ENCODE measurements at regions not wholly inside any gene's neighbourhood (a gene's known extent, or its start where the extent isn't known, plus 50 kb on each side); places are given as distances from the start of the nearest gene placed in this dataset.

DNA sequence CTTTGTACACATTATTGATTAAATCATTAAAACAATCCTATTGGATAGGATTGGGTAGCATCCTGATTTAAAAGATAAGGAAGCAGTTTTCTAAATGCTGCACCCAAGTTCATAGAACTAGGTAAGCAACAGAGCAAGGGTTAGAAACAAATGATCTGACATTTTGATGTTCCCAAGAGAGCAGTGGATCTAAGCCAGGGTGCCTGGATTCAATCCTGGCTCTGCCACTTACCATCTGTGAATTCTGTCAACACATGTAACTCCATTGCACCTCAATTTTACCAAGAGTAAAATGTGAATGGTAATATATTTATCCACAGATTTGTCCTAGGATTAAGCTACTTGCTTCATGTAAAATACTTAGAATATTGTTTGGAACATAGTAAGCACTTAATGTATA, 982.6 kb upstream of the FANCL start:
- Histone ChIP-seq H3K4me1 (no peaks in the 10 kb centered on the region), H3K27me3 (no peaks in the 10 kb centered on the region), H3K4me3 (no peak overlapping the region), H3K27ac (no peak overlapping the region), H3K9me3 (no peaks in the 10 kb centered on the region), H3K36me3 (no peaks in the 10 kb centered on the region)
- DNase-seq (ENCODE audit: low spot score in 2 of 2), result no peak
- TF ChIP-seq CTCF (IDR thresholded peaks at IDR 0.05), result no peak
- TF ChIP-seq POLR2A (IDR thresholded peaks at IDR 0.05), result no peak
- no peak for TF ChIP-seq POLR2AphosphoS5 (IDR thresholded peaks at IDR 0.05)
- intact Hi-C loops (cut with DNase I; ENCODE audit: low total_unique reads), result no loop called here

- Histone ChIP-seq H3K4me3 (no peak overlapping the region), H3K9me3 (no peaks in the 10 kb centered on the region), H3K36me3 (no peaks in the 10 kb centered on the region), H3K4me1 (no peaks in the 10 kb centered on the region), H3K27me3 (no peaks in the 10 kb centered on the region), H3K27ac (no peak overlapping the region)
- DNase-seq (ENCODE audit: low spot score in 2 of 2), result no peak
- intact Hi-C loops (cut with DNase I; ENCODE audit: low total_unique reads), result no loop called here
- TF ChIP-seq POLR2AphosphoS5 (IDR thresholded peaks at IDR 0.05) (no peak), POLR2A (IDR thresholded peaks at IDR 0.05) (no peak), CTCF (IDR thresholded peaks at IDR 0.05) (no peak)
Observed at GRCh38 chr2:59217360-59217759, 976.2 kb upstream of the FANCL start.

DNA sequence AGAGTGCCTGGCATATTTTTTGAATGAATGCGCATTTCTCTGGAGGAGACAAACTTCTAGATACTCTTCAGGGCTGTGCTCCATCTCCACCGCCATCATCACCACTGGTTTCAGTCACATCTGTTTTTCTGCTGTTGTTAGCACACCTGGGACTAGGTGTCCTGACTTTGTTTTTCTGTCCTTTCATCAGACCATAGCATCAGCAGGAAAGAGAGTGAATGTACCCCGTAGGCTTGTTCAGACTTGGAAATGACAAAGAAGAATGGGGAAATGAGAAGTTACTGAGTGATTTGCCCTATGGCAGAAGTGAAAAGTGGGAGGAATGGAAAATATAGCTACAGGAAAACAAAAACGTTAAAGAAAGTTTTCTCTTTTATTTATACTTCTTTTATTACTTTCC, 965.2 kb upstream of the FANCL start:
- Histone ChIP-seq H3K4me1 (no peaks in the 10 kb centered on the region), H3K27ac (no peak overlapping the region), H3K4me3 (no peak overlapping the region), H3K36me3 (no peaks in the 10 kb centered on the region), H3K27me3 (no peaks in the 10 kb centered on the region), H3K9me3 (no peaks in the 10 kb centered on the region)
- no peak for TF ChIP-seq POLR2A (IDR thresholded peaks at IDR 0.05)
- TF ChIP-seq CTCF (IDR thresholded peaks at IDR 0.05), result no peak
- TF ChIP-seq POLR2AphosphoS5 (IDR thresholded peaks at IDR 0.05), result no peak
- intact Hi-C loops (cut with DNase I; ENCODE audit: low total_unique reads), result no loop called here
- no peak for DNase-seq (ENCODE audit: low spot score in 2 of 2)

DNA sequence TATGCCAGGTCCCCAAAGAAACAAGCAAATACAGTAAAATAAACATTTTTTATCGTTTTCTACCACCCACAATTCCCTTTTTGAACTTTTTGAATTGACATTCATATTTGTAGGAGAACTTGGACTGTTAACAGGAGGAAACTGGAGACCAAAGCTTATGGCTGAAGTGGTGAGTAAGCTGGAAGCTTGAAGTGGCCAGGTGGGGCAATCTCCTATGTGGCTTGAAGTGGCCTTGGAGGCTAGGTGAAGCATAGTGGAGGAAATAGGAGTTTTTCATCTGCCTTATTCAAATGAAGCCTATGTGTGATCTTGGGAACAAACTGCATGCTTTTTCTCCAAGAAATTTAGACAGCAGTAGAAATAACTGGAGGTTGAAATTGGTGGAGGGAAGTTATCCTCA, 962.9 kb upstream of the FANCL start:
- Histone ChIP-seq H3K4me1 (no peaks in the 10 kb centered on the region), H3K27me3 (no peaks in the 10 kb centered on the region), H3K36me3 (no peaks in the 10 kb centered on the region), H3K9me3 (no peaks in the 10 kb centered on the region), H3K4me3 (no peak overlapping the region), H3K27ac (no peak overlapping the region)
- TF ChIP-seq POLR2AphosphoS5 (IDR thresholded peaks at IDR 0.05) (no peak), POLR2A (IDR thresholded peaks at IDR 0.05) (no peak), CTCF (IDR thresholded peaks at IDR 0.05) (no peak)
- no peak for DNase-seq (ENCODE audit: low spot score in 2 of 2)
- intact Hi-C loops (cut with DNase I; ENCODE audit: low total_unique reads), result no loop called here

DNA sequence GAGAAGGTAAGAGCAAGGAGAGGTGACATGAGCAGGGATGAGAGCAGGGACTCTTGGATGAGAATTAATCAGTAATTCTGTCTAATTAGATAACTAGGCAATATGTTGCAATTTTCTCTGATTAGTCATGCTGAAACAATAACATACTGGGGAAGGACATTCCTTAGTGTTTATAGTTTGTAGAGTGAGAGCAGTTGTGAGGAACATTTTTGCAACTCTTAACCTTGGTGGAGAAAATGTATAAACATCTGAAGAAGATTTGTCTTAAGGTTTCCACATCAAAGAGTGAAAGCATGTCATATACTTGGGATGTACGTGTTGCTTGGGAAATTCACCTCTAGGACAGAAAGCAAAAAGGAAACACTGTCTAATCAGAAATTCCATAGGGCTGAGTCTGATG, 955.4 kb upstream of the FANCL start:
- Histone ChIP-seq H3K36me3 (no peaks in the 10 kb centered on the region), H3K27me3 (no peaks in the 10 kb centered on the region), H3K9me3 (no peaks in the 10 kb centered on the region), H3K4me1 (no peaks in the 10 kb centered on the region), H3K27ac (no peak overlapping the region), H3K4me3 (no peak overlapping the region)
- no peak for TF ChIP-seq POLR2A (IDR thresholded peaks at IDR 0.05)
- no peak for TF ChIP-seq POLR2AphosphoS5 (IDR thresholded peaks at IDR 0.05)
- no peak for TF ChIP-seq CTCF (IDR thresholded peaks at IDR 0.05)
- intact Hi-C loops (cut with DNase I; ENCODE audit: low total_unique reads), result no loop called here
- DNase-seq (ENCODE audit: low spot score in 2 of 2), result no peak
